MCF 10A (cell line): ENCODE measurements at regions not wholly inside any gene's neighbourhood (a gene's known extent, or its start where the extent isn't known, plus 50 kb on each side); places are given as distances from the start of the nearest gene placed in this dataset.

ENCODE experiments used
- BruUV-seq: library from RNA; stranded (reverse); fragments of 400-500 nt; replicated peaks from 2 replicates; lab custom pipeline; 2021; lab: Mats Ljungman, UMichigan
- CTCF ChIA-PET: fragments of 300-600 bp; sonication (Branson Sonifier 250); formaldehyde crosslinking; extraction: SDS; loops from one replicate; lab custom pipeline; 2021; ENCODE audit warnings: antibody characterized with exemption, inconsistent platforms; lab: Yijun Ruan, JAX
- POLR2A ChIA-PET: fragments of 300-600, 350-650 bp; sonication (Branson Sonifier 250); formaldehyde crosslinking; extraction: SDS; loops from one replicate; lab custom pipeline; 2020; ENCODE audit warnings: antibody characterized with exemption, inconsistent platforms; lab: Yijun Ruan, JAX
- DNase-seq: peaks from one replicate; pipeline ENCODE4 v3.0.0-alpha.2; 2018; ENCODE audit not compliant: unreplicated experiment
- H3K27ac Mint-ChIP-seq: one replicate; pipeline ENCODE4 v1.8.0; 2022; ENCODE audit warnings: mild to moderate bottlenecking, low read depth, mixed read lengths; ENCODE audit not compliant: unreplicated experiment
- H3K27me3 Mint-ChIP-seq: one replicate; pipeline ENCODE4 v1.8.0; 2022; ENCODE audit warnings: mixed read lengths; ENCODE audit not compliant: insufficient read depth, unreplicated experiment
- H3K36me3 Mint-ChIP-seq: one replicate; pipeline ENCODE4 v1.8.0; 2022; ENCODE audit warnings: mild to moderate bottlenecking, moderate library complexity, mixed read lengths; ENCODE audit not compliant: insufficient read depth, unreplicated experiment
- H3K4me1 Mint-ChIP-seq: one replicate; pipeline ENCODE4 v1.8.0; 2022; ENCODE audit warnings: mixed read lengths; ENCODE audit not compliant: insufficient read depth, unreplicated experiment
- H3K4me3 Mint-ChIP-seq: one replicate; pipeline ENCODE4 v1.8.0; 2022; ENCODE audit warnings: mild to moderate bottlenecking, moderate library complexity, mixed read lengths; ENCODE audit not compliant: unreplicated experiment
- H3K9me3 Mint-ChIP-seq: one replicate; pipeline ENCODE4 v1.8.0; 2022; ENCODE audit warnings: mixed read lengths; ENCODE audit not compliant: unreplicated experiment
- CTCF ChIP-seq: fragments of 200-600 bp; IDR thresholded peaks from one replicate; pipeline ENCODE4 v1.8.0; 2022; ENCODE audit warnings: antibody characterized with exemption, mild to moderate bottlenecking; ENCODE audit not compliant: unreplicated experiment
- intact Hi-C: fragments of 100-400 bp; cut with micrococcal nuclease; formaldehyde crosslinking; loops from 2 replicates; pipeline ENCODE4 v1.14.1; 2022

- no peaks in the 10 kb centered on the region for H3K9me3 Mint-ChIP-seq
- no peak for DNase-seq
- H3K4me3 Mint-ChIP-seq, result no peak overlapping the region
- no TSS peak for BruUV-seq
- H3K36me3 Mint-ChIP-seq, result no peaks in the 10 kb centered on the region
- CTCF ChIA-PET, result interaction anchor here (0.6 kb wide), 1 partner anchor 287 kb away, joined by 3 read pairs; no protein-coding TSS in a partner anchor
- intact Hi-C loops, result no loop called here
- no peak overlapping the region for H3K27ac Mint-ChIP-seq
- POLR2A ChIA-PET, result no interaction called here
- no peaks in the 10 kb centered on the region for H3K4me1 Mint-ChIP-seq
- TF ChIP-seq CTCF, result no peak
- no peaks in the 10 kb centered on the region for H3K27me3 Mint-ChIP-seq
Measured at GRCh38 chr5:15391704-15392397, 108.1 kb upstream of the FBXL7 start.

- Mint-ChIP-seq H3K27ac (no peak overlapping the region), H3K4me3 (no peak overlapping the region), H3K27me3 (no peaks in the 10 kb centered on the region), H3K4me1 (no peaks in the 10 kb centered on the region), H3K36me3 (no peaks in the 10 kb centered on the region), H3K9me3 (no peaks in the 10 kb centered on the region)
- no TSS peak for BruUV-seq
- CTCF ChIA-PET, result interaction anchor here (0.9 kb wide), 1 partner anchor 12 kb away, joined by 3 read pairs; no protein-coding TSS in a partner anchor
- no peak for TF ChIP-seq CTCF
- no peak for DNase-seq
- intact Hi-C loops, result no loop called here
- POLR2A ChIA-PET, result no interaction called here
Measured at GRCh38 chr5:15388866-15389265, 111.1 kb upstream of the FBXL7 start.

- no TSS peak for BruUV-seq
- H3K27ac Mint-ChIP-seq, result no peak overlapping the region
- DNase-seq, result no peak
- H3K36me3 Mint-ChIP-seq, result no peaks in the 10 kb centered on the region
- no peaks in the 10 kb centered on the region for H3K4me1 Mint-ChIP-seq
- H3K27me3 Mint-ChIP-seq, result no peaks in the 10 kb centered on the region
- ChIA-PET POLR2A (interaction anchor here (0.6 kb wide), 1 partner anchor 437 kb away, joined by 3 read pairs; no protein-coding TSS in a partner anchor), CTCF (interaction anchor here (0.9 kb wide), 1 partner anchor 11 kb away, joined by 3 read pairs; no protein-coding TSS in a partner anchor)
- no peak overlapping the region for H3K4me3 Mint-ChIP-seq
- intact Hi-C loops, result no loop called here
- H3K9me3 Mint-ChIP-seq, result no peaks in the 10 kb centered on the region
- TF ChIP-seq CTCF, result no peak
Measured at GRCh38 chr5:15387931-15388524, 112.0 kb upstream of the FBXL7 start.

- no peak overlapping the region for H3K27ac Mint-ChIP-seq
- ChIA-PET POLR2A (no interaction called here), CTCF (interaction anchor here (0.5 kb wide), 1 partner anchor 51 kb away, joined by 4 read pairs; no protein-coding TSS in a partner anchor)
- H3K36me3 Mint-ChIP-seq, result no peaks in the 10 kb centered on the region
- no peaks in the 10 kb centered on the region for H3K4me1 Mint-ChIP-seq
- peaks cover 8% of the 10 kb centered on the region for H3K27me3 Mint-ChIP-seq
- no peak overlapping the region for H3K4me3 Mint-ChIP-seq
- no peak for TF ChIP-seq CTCF
- BruUV-seq, result no TSS peak
- intact Hi-C loops, result no loop called here
- no peak for DNase-seq
- no peaks in the 10 kb centered on the region for H3K9me3 Mint-ChIP-seq
Measured at GRCh38 chr5:15386122-15386521, 113.9 kb upstream of the FBXL7 start.
